ENCODE measurements at regions not wholly inside any gene's neighbourhood (a gene's known extent, or its start where the extent isn't known, plus 50 kb on each side); places are given as distances from the start of the nearest gene placed in this dataset.

DNA sequence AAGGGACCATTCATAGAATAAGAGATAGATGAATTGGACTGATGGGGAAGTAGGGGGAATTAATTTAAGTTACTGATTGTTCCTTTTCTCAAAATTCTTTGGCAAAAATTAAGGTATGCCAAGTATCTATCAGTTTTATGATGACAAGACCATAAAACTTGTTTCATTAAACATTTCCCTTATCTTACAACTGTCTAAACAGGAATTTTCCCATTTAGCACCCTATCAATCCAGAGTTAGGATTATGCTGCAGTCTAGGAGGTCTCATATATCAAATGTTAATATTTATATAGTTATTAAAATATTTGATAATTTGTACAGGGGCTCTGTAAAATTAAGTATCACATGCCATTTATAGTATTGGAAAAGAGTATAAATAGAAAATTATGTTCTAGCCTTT lies 51.5 kb upstream of the ARID1B start:
- Mint-ChIP-seq H3K9me3 (no peaks in the 10 kb centered on the region), H3K4me1 (ENCODE audit: low read depth in 2 of 2) (peaks cover 0 to 5% of the 10 kb centered on the region in 2 donors), H3K4me3 (no peak overlapping the region), H3K27me3 (no peaks in the 10 kb centered on the region), H3K27ac (no peak overlapping the region), H3K36me3 (no peaks in the 10 kb centered on the region)
- DNase-seq (ENCODE audit: low spot score) (no peak), ATAC-seq (no peak)

GRCh38 chr6:156720691-156721685 lies 56.2 kb upstream of the ARID1B start:
- no peaks in the 10 kb centered on the region for H3K36me3 Mint-ChIP-seq
- peak overlapping the region; percentile 84 for H3K4me3 Mint-ChIP-seq
- no peaks in the 10 kb centered on the region for H3K9me3 Mint-ChIP-seq
- ATAC-seq = no peak
- peaks cover 0 to 3% of the 10 kb centered on the region in 2 donors for H3K27me3 Mint-ChIP-seq
- no peak overlapping the region for H3K27ac Mint-ChIP-seq
- H3K4me1 Mint-ChIP-seq (ENCODE audit: low read depth in 2 of 2) = peaks cover 11 to 13% of the 10 kb centered on the region in 2 donors
- DNase-seq (ENCODE audit: low spot score) = no peak

- Mint-ChIP-seq H3K4me3 (peak overlapping the region; percentile 84), H3K36me3 (no peaks in the 10 kb centered on the region), H3K27ac (peak overlapping the region in 1 of 2 donors; percentile 88), H3K9me3 (no peaks in the 10 kb centered on the region), H3K4me1 (ENCODE audit: low read depth in 2 of 2) (peaks cover 11 to 13% of the 10 kb centered on the region in 2 donors), H3K27me3 (peaks cover 3 to 9% of the 10 kb centered on the region in 2 donors)
- peak; percentile 97 to 99 for ATAC-seq
- DNase-seq (ENCODE audit: low spot score) = peak; percentile 86
These were observed 57.2 kb upstream of the ARID1B start for GRCh38 chr6:156719720-156720563.

DNA sequence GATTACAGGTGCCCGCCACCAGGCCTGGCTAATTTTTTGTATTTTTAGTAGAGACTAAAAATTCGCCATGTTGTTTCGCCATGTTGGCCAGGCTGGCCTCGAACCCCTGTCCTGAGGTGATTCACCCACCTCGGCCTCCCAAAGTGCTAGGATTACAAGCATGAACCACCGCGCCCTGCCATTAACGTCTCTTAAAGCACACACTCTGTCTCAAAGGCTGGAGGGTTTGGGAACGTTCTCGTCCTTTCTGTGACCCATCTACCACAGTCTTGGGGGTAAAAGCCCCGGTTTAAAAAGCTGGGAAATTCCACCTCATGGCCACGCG lies 57.8 kb upstream of the ARID1B start:
- no peaks in the 10 kb centered on the region for H3K9me3 Mint-ChIP-seq
- peaks cover 7 to 10% of the 10 kb centered on the region in 2 donors for H3K27me3 Mint-ChIP-seq
- peak overlapping the region; percentile 84 for H3K4me3 Mint-ChIP-seq
- DNase-seq (ENCODE audit: low spot score) = no peak
- peaks cover 11 to 13% of the 10 kb centered on the region in 2 donors for H3K4me1 Mint-ChIP-seq (ENCODE audit: low read depth in 2 of 2)
- no peak for ATAC-seq
- H3K27ac Mint-ChIP-seq = peak overlapping the region in 1 of 2 donors; percentile 88
- H3K36me3 Mint-ChIP-seq = no peaks in the 10 kb centered on the region

DNA sequence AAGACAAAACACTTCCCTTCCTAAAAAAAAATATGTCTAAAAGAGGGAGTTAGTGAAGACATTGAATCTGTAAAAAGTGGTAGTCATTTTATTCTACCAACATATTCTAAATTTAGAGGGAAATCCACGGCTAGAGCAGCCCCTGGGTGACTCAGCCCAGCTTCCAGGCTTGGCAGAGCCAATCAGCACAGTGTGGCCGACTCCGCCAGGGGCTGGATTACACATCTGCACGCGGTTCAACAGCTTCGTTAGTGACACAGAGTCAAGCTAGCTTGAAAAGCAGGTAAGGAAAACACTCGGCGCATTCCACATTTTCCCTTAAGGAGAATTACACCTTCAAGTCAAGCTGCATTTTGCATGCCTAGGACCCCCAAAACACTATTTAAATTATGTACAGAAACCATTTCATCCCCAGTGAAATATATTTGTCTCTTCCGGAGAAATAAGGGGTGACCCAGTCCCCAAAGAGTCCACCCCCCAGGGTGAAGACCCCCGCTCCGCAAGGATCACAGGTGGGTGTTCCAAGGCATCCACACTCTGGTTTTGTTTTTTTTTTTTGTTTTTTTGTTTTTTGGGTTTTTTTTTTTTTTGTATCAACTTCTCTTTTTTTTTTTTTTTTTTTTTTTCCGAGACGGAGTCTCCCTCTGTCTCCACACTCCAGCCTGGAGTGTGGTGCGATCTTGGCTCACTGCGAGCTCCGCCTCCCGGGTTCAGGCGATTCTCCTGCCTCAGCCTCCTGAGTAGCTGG lies 58.4 kb upstream of the ARID1B start:
- Mint-ChIP-seq H3K27ac (peak overlapping the region in 1 of 2 donors; percentile 88), H3K4me1 (ENCODE audit: low read depth in 2 of 2) (peaks cover 11 to 13% of the 10 kb centered on the region in 2 donors), H3K36me3 (no peaks in the 10 kb centered on the region), H3K4me3 (no peak overlapping the region), H3K27me3 (peaks cover 7 to 14% of the 10 kb centered on the region in 2 donors), H3K9me3 (no peaks in the 10 kb centered on the region)
- ATAC-seq (no peak), DNase-seq (ENCODE audit: low spot score) (no peak)

DNA sequence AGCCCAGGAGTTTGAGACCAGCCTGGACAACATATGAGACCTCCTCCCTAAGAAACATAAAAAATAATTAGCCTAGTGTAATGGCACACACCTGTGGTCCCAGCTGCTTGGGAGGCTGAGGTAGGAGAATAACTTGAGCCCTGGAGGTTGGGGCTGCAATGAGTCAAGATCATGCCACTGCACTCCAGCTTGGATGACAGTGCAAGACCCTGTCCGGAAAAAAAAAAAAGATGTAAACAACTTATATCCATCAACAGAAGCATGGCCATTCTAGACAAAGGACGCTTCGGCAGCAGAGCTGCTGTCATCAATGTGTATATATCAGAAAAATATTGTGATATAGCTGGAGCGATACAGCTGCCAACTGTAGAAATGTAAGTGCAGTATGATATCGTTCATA lies 59.6 kb upstream of the ARID1B start:
- no peak overlapping the region for H3K4me3 Mint-ChIP-seq
- peaks cover 11 to 13% of the 10 kb centered on the region in 2 donors for H3K4me1 Mint-ChIP-seq (ENCODE audit: low read depth in 2 of 2)
- no peaks in the 10 kb centered on the region for H3K36me3 Mint-ChIP-seq
- H3K27ac Mint-ChIP-seq = no peak overlapping the region
- H3K9me3 Mint-ChIP-seq = no peaks in the 10 kb centered on the region
- ATAC-seq = no peak
- no peak for DNase-seq (ENCODE audit: low spot score)
- peaks cover 8 to 19% of the 10 kb centered on the region in 2 donors for H3K27me3 Mint-ChIP-seq

DNA sequence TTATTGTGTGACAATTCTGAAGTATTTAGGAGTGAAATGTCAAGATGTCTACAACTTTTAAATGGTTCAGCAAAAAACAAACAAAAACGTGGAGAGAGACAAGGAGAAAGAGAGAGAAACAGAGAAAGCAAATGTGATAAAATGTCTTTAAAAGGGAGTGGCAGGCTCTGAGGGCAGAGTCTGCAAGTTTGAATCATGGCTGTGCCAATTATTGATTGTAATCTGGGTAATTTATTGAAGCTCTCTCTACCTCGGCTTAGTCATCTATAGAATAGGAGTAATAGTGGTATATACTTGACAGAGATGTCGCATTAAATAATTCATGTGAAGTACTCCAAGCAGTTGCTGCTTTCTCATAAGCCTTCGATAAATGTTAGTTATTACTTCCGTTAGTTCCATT lies 61.3 kb upstream of the ARID1B start:
- no peak overlapping the region for H3K27ac Mint-ChIP-seq
- DNase-seq (ENCODE audit: low spot score) (no peak), ATAC-seq (no peak)
- H3K9me3 Mint-ChIP-seq = no peaks in the 10 kb centered on the region
- H3K27me3 Mint-ChIP-seq = peaks cover 12 to 25% of the 10 kb centered on the region in 2 donors
- H3K4me3 Mint-ChIP-seq = no peak overlapping the region
- no peaks in the 10 kb centered on the region for H3K36me3 Mint-ChIP-seq
- H3K4me1 Mint-ChIP-seq (ENCODE audit: low read depth in 2 of 2) = peaks cover 11 to 12% of the 10 kb centered on the region in 2 donors

- H3K27me3 Mint-ChIP-seq = peaks cover 17 to 30% of the 10 kb centered on the region in 2 donors
- no peaks in the 10 kb centered on the region for H3K9me3 Mint-ChIP-seq
- ATAC-seq (no peak), DNase-seq (ENCODE audit: low spot score) (no peak)
- H3K4me3 Mint-ChIP-seq = no peak overlapping the region
- no peak overlapping the region for H3K27ac Mint-ChIP-seq
- H3K36me3 Mint-ChIP-seq = no peaks in the 10 kb centered on the region
- H3K4me1 Mint-ChIP-seq (ENCODE audit: low read depth in 2 of 2) = no peaks in the 10 kb centered on the region
These were observed 63.6 kb upstream of the ARID1B start for GRCh38 chr6:156713548-156713947.

- no peaks in the 10 kb centered on the region for H3K4me1 Mint-ChIP-seq (ENCODE audit: low read depth in 2 of 2)
- no peaks in the 10 kb centered on the region for H3K9me3 Mint-ChIP-seq
- DNase-seq (ENCODE audit: low spot score) (no peak), ATAC-seq (no peak)
- no peaks in the 10 kb centered on the region for H3K36me3 Mint-ChIP-seq
- H3K4me3 Mint-ChIP-seq = no peak overlapping the region
- peaks cover 25 to 49% of the 10 kb centered on the region in 2 donors for H3K27me3 Mint-ChIP-seq
- no peak overlapping the region for H3K27ac Mint-ChIP-seq
These were observed 66.7 kb upstream of the ARID1B start for GRCh38 chr6:156710479-156710878.

DNA sequence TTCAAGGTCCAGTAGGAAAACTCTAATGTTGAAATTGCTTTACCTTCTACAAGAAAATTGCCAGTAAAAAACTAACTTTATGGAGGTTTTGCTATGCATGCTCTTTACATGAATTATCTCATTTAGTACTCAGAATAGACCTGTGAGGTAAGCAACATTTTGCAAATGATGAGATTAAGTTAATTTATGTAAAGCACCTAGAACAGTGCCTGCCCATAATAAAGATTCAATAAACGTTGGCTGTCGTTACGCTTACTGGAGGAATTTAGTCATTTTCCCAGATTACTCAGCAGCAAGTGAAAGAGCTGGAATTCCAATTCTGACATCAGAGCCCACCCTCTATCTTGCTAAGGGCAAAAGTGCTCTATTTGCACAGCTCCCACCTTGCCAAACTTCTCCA lies 69.4 kb upstream of the ARID1B start:
- Mint-ChIP-seq H3K27ac (no peak overlapping the region), H3K4me1 (ENCODE audit: low read depth in 2 of 2) (no peaks in the 10 kb centered on the region)
- DNase-seq (ENCODE audit: low spot score) = no peak

GRCh38 chr6:156703719-156704118 lies 73.5 kb upstream of the ARID1B start:
- ATAC-seq (no peak), DNase-seq (ENCODE audit: low spot score) (no peak)
- peaks cover 8% of the 10 kb centered on the region in 2 donors for H3K4me1 Mint-ChIP-seq (ENCODE audit: low read depth in 2 of 2)
- peaks cover 22 to 52% of the 10 kb centered on the region in 2 donors for H3K27me3 Mint-ChIP-seq
- no peak overlapping the region for H3K27ac Mint-ChIP-seq
- H3K36me3 Mint-ChIP-seq = no peaks in the 10 kb centered on the region
- H3K4me3 Mint-ChIP-seq = no peak overlapping the region
- no peaks in the 10 kb centered on the region for H3K9me3 Mint-ChIP-seq

More for the DNA sequence above, 69.4 kb upstream of the ARID1B start:
- no peak overlapping the region for H3K4me3 Mint-ChIP-seq
- H3K9me3 Mint-ChIP-seq = no peaks in the 10 kb centered on the region
- H3K36me3 Mint-ChIP-seq = no peaks in the 10 kb centered on the region
- no peak for ATAC-seq
- peaks cover 22 to 38% of the 10 kb centered on the region in 2 donors for H3K27me3 Mint-ChIP-seq

- Mint-ChIP-seq H3K9me3 (no peaks in the 10 kb centered on the region), H3K4me1 (ENCODE audit: low read depth in 2 of 2) (peaks cover 15 to 18% of the 10 kb centered on the region in 2 donors), H3K27me3 (peaks cover 28 to 51% of the 10 kb centered on the region in 2 donors), H3K36me3 (no peaks in the 10 kb centered on the region), H3K27ac (no peak overlapping the region), H3K4me3 (no peak overlapping the region)
- no peak for DNase-seq (ENCODE audit: low spot score)
- ATAC-seq = no peak
These were observed 75.2 kb upstream of the ARID1B start for GRCh38 chr6:156701966-156702365.

DNA sequence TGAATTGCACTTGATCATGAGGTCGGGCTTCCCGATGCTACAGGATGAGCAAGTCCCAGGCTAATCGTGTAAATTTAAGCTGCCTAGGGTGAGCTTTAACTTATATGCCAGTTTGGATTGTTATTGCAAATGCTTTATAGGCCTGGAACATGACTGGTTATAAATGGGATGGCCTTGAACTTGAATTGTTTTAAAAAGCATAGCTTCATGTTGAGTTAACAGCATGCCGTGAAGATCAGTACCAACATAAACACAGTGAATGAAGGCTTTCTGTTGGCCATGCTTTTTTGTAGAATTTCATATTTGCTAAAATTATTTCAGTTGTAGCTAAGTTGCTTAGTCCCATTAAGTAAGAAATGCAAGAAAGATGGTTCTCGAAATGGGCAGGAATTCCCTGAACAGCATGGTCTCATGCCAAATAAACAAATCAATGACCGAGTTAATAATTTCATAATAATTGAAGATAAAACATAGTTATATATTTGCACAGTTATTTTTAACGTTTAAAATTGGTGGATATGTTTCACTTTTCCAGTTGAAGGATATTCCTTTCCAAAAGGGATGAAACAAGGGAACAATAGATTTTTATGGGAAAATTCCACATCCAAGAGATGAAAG lies 76.6 kb upstream of the ARID1B start:
- H3K27ac Mint-ChIP-seq = no peak overlapping the region
- H3K27me3 Mint-ChIP-seq = peaks cover 26 to 42% of the 10 kb centered on the region in 2 donors
- no peaks in the 10 kb centered on the region for H3K9me3 Mint-ChIP-seq
- ATAC-seq = no peak
- peaks cover 18% of the 10 kb centered on the region in 2 donors for H3K4me1 Mint-ChIP-seq (ENCODE audit: low read depth in 2 of 2)
- H3K4me3 Mint-ChIP-seq = no peak overlapping the region
- no peak for DNase-seq (ENCODE audit: low spot score)
- H3K36me3 Mint-ChIP-seq = no peaks in the 10 kb centered on the region

All from natural killer cell treated with Interleukin-12 subunit alpha and Interleukin-12 subunit beta and Interleukin-15 and Interleukin-18, amount 100 ng/mL, for 72 hours (primary cell).